ENCODE measurements at regions not wholly inside any gene's neighbourhood (a gene's known extent, or its start where the extent isn't known, plus 50 kb on each side); places are given as distances from the start of the nearest gene placed in this dataset.

DNA sequence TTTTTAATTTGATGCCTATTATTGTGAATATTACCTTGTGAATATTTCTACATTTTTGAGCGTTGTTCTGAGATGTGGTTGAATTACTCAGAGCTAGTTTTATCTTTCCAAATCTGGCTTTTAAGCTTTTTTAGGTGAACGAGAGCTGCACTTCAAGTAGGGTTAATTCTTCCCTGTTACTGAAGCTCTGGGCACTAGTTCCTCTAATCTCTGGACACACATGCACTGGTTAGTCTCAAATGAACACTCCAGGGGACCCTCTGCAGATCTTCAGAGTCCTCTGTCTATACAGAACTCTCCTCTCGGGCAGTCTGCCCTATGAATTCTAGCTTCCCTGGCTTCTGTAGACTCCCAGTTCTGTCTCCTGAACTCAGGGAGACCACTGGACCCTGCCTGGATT lies 237.5 kb upstream of the TBC1D5 start:
- TF ChIP-seq, protein P1, sequence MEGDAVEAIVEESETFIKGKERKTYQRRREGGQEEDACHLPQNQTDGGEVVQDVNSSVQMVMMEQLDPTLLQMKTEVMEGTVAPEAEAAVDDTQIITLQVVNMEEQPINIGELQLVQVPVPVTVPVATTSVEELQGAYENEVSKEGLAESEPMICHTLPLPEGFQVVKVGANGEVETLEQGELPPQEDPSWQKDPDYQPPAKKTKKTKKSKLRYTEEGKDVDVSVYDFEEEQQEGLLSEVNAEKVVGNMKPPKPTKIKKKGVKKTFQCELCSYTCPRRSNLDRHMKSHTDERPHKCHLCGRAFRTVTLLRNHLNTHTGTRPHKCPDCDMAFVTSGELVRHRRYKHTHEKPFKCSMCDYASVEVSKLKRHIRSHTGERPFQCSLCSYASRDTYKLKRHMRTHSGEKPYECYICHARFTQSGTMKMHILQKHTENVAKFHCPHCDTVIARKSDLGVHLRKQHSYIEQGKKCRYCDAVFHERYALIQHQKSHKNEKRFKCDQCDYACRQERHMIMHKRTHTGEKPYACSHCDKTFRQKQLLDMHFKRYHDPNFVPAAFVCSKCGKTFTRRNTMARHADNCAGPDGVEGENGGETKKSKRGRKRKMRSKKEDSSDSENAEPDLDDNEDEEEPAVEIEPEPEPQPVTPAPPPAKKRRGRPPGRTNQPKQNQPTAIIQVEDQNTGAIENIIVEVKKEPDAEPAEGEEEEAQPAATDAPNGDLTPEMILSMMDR (IDR thresholded peaks at IDR 0.05; ENCODE audit: extremely low read depth, insufficient read depth, missing control alignments): no peak
- no peak for DNase-seq (ENCODE audit: low spot score)
- in situ Hi-C loops (cut with MboI; ENCODE audit: low pct_unique_long_range_greater_than_20kb, low sequenced_read_pairs, unreplicated experiment): no loop called here

DNA sequence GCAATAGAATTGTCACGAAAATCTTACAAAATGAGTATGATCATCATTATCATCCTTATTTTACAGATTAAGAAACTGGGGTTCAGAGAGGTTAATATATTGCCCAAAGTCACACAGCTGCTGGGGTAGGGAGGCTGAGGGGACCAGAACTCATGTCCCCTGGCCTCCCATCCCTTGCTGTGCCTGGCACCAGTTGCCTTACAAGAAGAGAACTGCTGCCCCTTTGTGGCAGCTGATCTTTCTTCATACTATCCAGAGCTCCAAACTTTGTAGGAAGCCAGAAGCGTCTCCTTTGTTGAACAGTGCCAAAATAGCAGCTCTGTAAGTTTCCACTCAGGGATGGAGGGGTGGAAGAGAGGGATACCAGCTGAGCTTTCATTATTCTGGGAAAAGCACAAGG lies 236.8 kb upstream of the TBC1D5 start:
- no peak for DNase-seq (ENCODE audit: low spot score)
- in situ Hi-C loops (cut with MboI; ENCODE audit: low pct_unique_long_range_greater_than_20kb, low sequenced_read_pairs, unreplicated experiment): no loop called here
- TF ChIP-seq, protein P1 (IDR thresholded peaks at IDR 0.05; ENCODE audit: extremely low read depth, insufficient read depth, missing control alignments): no peak

DNA sequence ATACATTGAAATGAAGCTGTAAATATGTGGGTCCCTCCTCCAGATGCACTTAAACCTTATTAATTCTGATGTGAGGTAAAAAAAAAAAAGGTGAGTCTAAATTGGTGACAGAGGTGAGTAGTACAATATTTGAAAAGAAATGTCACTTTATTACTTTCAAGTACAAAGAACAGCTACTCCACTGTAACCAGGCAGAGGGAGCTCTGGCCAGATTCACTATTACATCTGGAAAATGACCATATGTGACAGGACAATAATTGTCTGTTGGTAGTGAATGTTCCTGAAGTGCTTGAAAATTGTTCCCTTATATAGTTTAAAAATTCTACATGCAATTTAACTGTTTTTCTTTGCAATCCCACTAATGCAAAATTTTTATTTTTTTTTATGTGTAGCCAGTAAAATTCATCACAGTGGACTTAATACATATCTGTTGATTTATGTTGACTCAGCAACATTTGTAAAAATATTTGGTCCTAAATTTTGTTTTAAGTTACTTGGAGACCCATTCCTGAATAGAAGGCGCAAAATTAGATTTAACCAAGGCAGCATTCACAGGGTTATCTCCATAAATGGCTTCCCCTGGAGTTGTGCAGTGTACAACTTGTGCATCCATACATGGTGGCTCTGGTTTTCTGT lies 231.9 kb upstream of the TBC1D5 start:
- no peak for DNase-seq (ENCODE audit: low spot score)
- TF ChIP-seq, protein P1 (IDR thresholded peaks at IDR 0.05; ENCODE audit: extremely low read depth, insufficient read depth, missing control alignments): peak; percentile 19
- in situ Hi-C loops (cut with MboI; ENCODE audit: low pct_unique_long_range_greater_than_20kb, low sequenced_read_pairs, unreplicated experiment): no loop called here

DNA sequence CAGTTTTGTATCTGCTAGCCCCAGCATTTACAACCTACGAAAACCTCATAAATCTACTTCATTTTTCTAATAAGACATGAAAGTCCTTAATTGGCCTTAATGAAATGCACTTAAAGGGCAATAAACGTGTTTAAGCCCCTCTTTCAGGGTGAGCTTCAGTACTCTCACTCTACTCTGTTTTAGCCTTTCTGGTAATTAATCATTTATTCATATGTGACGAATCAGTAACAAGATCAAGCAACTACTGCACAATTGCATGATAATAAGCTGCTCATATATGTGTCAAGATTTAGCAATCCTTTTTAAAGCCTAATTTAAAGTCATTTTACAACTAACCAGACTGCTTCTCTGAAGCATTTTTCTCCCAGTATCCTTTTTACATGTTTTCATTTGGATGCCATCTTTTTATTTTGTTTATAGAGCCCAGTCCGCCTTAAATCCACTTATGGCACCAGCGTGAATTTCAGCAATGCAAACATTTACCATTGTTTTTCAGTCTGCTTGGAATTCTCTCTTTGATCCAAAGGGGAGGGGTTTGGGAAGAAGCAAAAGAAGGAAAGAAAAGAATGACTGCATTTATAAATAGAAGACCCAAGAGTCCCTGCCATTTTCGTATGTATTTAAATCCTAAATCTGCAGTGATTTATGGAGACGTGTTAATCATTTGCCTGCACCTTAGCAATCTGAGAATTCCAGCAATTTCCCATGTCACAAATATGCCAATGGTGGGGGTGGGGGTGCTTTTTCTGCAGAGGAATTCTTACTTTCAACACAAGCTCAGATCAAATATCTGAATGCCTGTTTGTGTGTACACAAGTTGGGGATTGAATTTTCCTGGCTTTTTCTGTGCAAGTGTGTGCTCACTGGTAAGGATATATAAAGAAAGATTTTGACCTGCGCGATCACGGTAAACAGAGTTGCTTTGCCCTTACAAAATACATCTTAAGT lies 230.8 kb upstream of the TBC1D5 start:
- in situ Hi-C loops (cut with MboI; ENCODE audit: low pct_unique_long_range_greater_than_20kb, low sequenced_read_pairs, unreplicated experiment): no loop called here
- DNase-seq (ENCODE audit: low spot score): no peak
- TF ChIP-seq, protein P1 (IDR thresholded peaks at IDR 0.05; ENCODE audit: extremely low read depth, insufficient read depth, missing control alignments): no peak

DNA sequence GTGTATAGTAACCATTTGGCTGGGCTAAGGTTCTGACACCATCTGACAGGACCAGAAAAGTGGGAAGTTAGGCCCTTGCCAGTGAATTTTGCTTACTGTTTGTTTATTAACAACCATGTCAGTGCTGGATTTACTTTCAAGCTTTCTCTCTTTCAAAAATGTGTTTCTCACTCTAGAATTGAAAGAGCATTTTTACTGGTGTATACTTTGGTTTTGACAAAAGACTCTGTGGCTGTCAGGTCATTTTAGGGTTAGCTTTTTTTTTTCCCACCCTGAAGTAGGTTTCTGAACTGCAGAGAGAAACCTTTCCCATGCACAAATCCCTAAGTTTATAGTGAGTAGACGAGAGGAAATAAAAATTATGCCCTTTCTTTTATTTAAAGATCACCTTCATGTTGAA lies 230.0 kb upstream of the TBC1D5 start:
- TF ChIP-seq, protein P1 (IDR thresholded peaks at IDR 0.05; ENCODE audit: extremely low read depth, insufficient read depth, missing control alignments): no peak
- DNase-seq (ENCODE audit: low spot score): no peak
- in situ Hi-C loops (cut with MboI; ENCODE audit: low pct_unique_long_range_greater_than_20kb, low sequenced_read_pairs, unreplicated experiment): no loop called here

DNA sequence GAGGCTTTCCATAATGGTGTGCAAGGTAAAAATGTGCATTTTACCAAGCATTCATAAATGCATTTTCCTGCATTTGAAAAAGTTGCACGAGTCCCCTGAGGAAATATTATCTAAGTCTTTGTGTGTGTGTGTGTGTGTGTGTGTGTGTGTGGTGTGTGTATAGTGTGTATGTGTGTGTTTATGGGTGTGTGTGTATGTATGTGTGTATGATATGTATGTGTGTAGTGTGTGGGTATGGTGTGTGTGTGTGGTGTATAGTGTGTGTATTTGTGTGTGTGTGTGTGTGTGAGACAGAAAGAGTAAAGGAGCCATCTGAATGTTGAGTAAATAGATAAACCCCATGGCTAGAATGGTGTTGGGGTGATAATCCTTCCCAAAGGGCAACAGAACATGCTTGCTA lies 229.6 kb upstream of the TBC1D5 start:
- in situ Hi-C loops (cut with MboI; ENCODE audit: low pct_unique_long_range_greater_than_20kb, low sequenced_read_pairs, unreplicated experiment): no loop called here
- DNase-seq (ENCODE audit: low spot score): no peak

More for the DNA sequence above, 229.6 kb upstream of the TBC1D5 start:
- TF ChIP-seq, protein P1 (IDR thresholded peaks at IDR 0.05; ENCODE audit: extremely low read depth, insufficient read depth, missing control alignments): no peak

Data from GM13977 (cell line).